Ectodermal cell (in vitro differentiated cells): ENCODE measurements at regions not wholly inside any gene's neighbourhood (a gene's known extent, or its start where the extent isn't known, plus 50 kb on each side); places are given as distances from the start of the nearest gene placed in this dataset.
"Not testable (repeated sequence)": the region's sequence is repeated elsewhere in the genome, so short reads cannot be mapped to it uniquely, and the experiment has no call there.

Experiments used
- H3K27ac ChIP-seq: 2 replicates; pipeline ENCODE4 v1.7.0; 2013; ENCODE audit warnings: mild to moderate bottlenecking, low read depth, low read length; ENCODE audit not compliant: insufficient read depth, poor library complexity, severe bottlenecking
- H3K27me3 ChIP-seq: 2 replicates; pipeline ENCODE4 v1.7.0; 2013; ENCODE audit warnings: mild to moderate bottlenecking, low read length; ENCODE audit not compliant: insufficient read depth, control insufficient read depth, poor library complexity, severe bottlenecking
- H3K36me3 ChIP-seq: one replicate; pipeline ENCODE4 v1.7.0; 2013; ENCODE audit warnings: low read length; ENCODE audit not compliant: control insufficient read depth, insufficient read depth
- H3K4me1 ChIP-seq: one replicate; pipeline ENCODE4 v1.7.0; 2013; ENCODE audit warnings: low read length; ENCODE audit not compliant: control insufficient read depth, insufficient read depth
- H3K4me3 ChIP-seq: 2 replicates; pipeline ENCODE4 v1.7.0; 2013; ENCODE audit warnings: low read depth, low read length, control low read depth; ENCODE audit not compliant: insufficient read depth
- H3K9me3 ChIP-seq: 2 replicates; pipeline ENCODE4 v1.7.0; 2013; ENCODE audit warnings: mild to moderate bottlenecking, low read length, moderate library complexity; ENCODE audit not compliant: control insufficient read depth
- WGBS, 2 experiments: methylation state at CpG; one replicate each; pipeline ENCODE4 v1.1.7; 2013; ENCODE audit warnings: missing lambda C conversion rate in 2 of 2; 5-methylcytosine and 5-hydroxymethylcytosine counted together

- H3K27ac ChIP-seq, result no peak overlapping the region
- no peaks in the 10 kb centered on the region for H3K9me3 ChIP-seq
- no peaks in the 10 kb centered on the region for H3K27me3 ChIP-seq
- H3K4me1 ChIP-seq, result peaks cover 11% of the 10 kb centered on the region
- no peak overlapping the region for H3K4me3 ChIP-seq
- 94 to 96% methylated on average over 9 of the region's 9 CpGs for WGBS, 2 experiments
- H3K36me3 ChIP-seq, result no peaks in the 10 kb centered on the region
These were observed 205.0 kb upstream of the ARL4C start for GRCh38 chr2:234701841-234702240.

GRCh38 chr2:234701421-234701820 lies 204.5 kb upstream of the ARL4C start:
- Histone ChIP-seq H3K4me3 (no peak overlapping the region), H3K27me3 (no peaks in the 10 kb centered on the region), H3K36me3 (no peaks in the 10 kb centered on the region), H3K27ac (no peak overlapping the region), H3K9me3 (no peaks in the 10 kb centered on the region), H3K4me1 (peaks cover 11% of the 10 kb centered on the region)
- WGBS, 2 experiments, result 91 to 94% methylated on average over 5 to 6 of the region's 6 CpGs

- Histone ChIP-seq H3K36me3 (no peaks in the 10 kb centered on the region), H3K9me3 (no peaks in the 10 kb centered on the region), H3K27me3 (no peaks in the 10 kb centered on the region), H3K4me1 (peaks cover 11% of the 10 kb centered on the region), H3K27ac (no peak overlapping the region), H3K4me3 (no peak overlapping the region)
- 92 to 93% methylated on average over 4 of the region's 4 CpGs for WGBS, 2 experiments
These were observed 202.6 kb upstream of the ARL4C start for GRCh38 chr2:234699456-234699855.

- H3K9me3 ChIP-seq, H3K36me3 ChIP-seq, H3K4me3 ChIP-seq: not testable (repeated sequence)
These were observed 200.5 kb upstream of the ARL4C start for GRCh38 chr2:234697300-234697876.

GRCh38 chr2:234695981-234696380 lies 199.1 kb upstream of the ARL4C start:
- no peak overlapping the region for H3K4me3 ChIP-seq
- H3K4me1 ChIP-seq, result peaks cover 8% of the 10 kb centered on the region
- H3K27me3 ChIP-seq, result no peaks in the 10 kb centered on the region
- WGBS, 2 experiments, result 92% methylated on average over 2 of the region's 2 CpGs
- H3K9me3 ChIP-seq, result no peaks in the 10 kb centered on the region
- no peak overlapping the region for H3K27ac ChIP-seq
- H3K36me3 ChIP-seq, result no peaks in the 10 kb centered on the region

More at GRCh38 chr2:234697300-234697876, 200.5 kb upstream of the ARL4C start:
- not testable (repeated sequence) for H3K27ac ChIP-seq, H3K27me3 ChIP-seq, H3K4me1 ChIP-seq

GRCh38 chr2:234694244-234695013 lies 197.5 kb upstream of the ARL4C start:
- 94 to 98% methylated on average over 4 of the region's 4 CpGs for WGBS, 2 experiments
- H3K4me3 ChIP-seq, result no peak overlapping the region
- no peaks in the 10 kb centered on the region for H3K9me3 ChIP-seq
- H3K4me1 ChIP-seq, result peaks cover 19% of the 10 kb centered on the region
- H3K27me3 ChIP-seq, result no peaks in the 10 kb centered on the region
- no peak overlapping the region for H3K27ac ChIP-seq
- H3K36me3 ChIP-seq, result no peaks in the 10 kb centered on the region

GRCh38 chr2:234693681-234694190 lies 196.9 kb upstream of the ARL4C start:
- not testable (repeated sequence) for H3K4me3 ChIP-seq, H3K27ac ChIP-seq, H3K27me3 ChIP-seq, H3K36me3 ChIP-seq, H3K9me3 ChIP-seq
- 79 to 89% methylated on average over 2 of the region's 2 CpGs for WGBS, 2 experiments
- peaks cover 19% of the 10 kb centered on the region for H3K4me1 ChIP-seq

GRCh38 chr2:234693191-234693590 lies 196.3 kb upstream of the ARL4C start:
- H3K9me3 ChIP-seq, H3K27me3 ChIP-seq, H3K27ac ChIP-seq, H3K36me3 ChIP-seq, H3K4me3 ChIP-seq: not testable (repeated sequence)
- 91 to 93% methylated on average over 5 to 6 of the region's 6 CpGs for WGBS, 2 experiments
- peaks cover 19% of the 10 kb centered on the region for H3K4me1 ChIP-seq

GRCh38 chr2:234691968-234692955 lies 195.4 kb upstream of the ARL4C start:
- Histone ChIP-seq H3K4me3 (no peak overlapping the region), H3K9me3 (no peaks in the 10 kb centered on the region), H3K27ac (no peak overlapping the region), H3K36me3 (no peaks in the 10 kb centered on the region), H3K4me1 (peaks cover 19% of the 10 kb centered on the region), H3K27me3 (no peaks in the 10 kb centered on the region)
- WGBS, 2 experiments, result 93 to 96% methylated on average over 5 to 6 of the region's 6 CpGs

- no peaks in the 10 kb centered on the region for H3K27me3 ChIP-seq
- no peaks in the 10 kb centered on the region for H3K36me3 ChIP-seq
- no peak overlapping the region for H3K27ac ChIP-seq
- no peak overlapping the region for H3K4me3 ChIP-seq
- peaks cover 27% of the 10 kb centered on the region for H3K4me1 ChIP-seq
- H3K9me3 ChIP-seq, result no peaks in the 10 kb centered on the region
- WGBS, 2 experiments, result 75 to 82% methylated on average over 6 to 7 of the region's 7 CpGs
These were observed 194.3 kb upstream of the ARL4C start for GRCh38 chr2:234691214-234691575.
